GM12878 (cell line): ENCODE measurements at regions not wholly inside any gene's neighbourhood (a gene's known extent, or its start where the extent isn't known, plus 50 kb on each side); places are given as distances from the start of the nearest gene placed in this dataset.

Source experiments
- ATAC-seq: fragments of 200-7000 bp; cut with Tn5 transposase; 3 replicates; pipeline ENCODE4 v1.9.1; 2020; ENCODE audit warnings: mild to moderate bottlenecking, moderate library complexity
- BruUV-seq: library from RNA; stranded (reverse); fragments of 400-500 nt; replicated peaks from 2 replicates; lab custom pipeline; 2021; lab: Mats Ljungman, UMichigan
- CTCF ChIA-PET: fragments of 300-600 bp; sonication (Branson Sonifier 250); formaldehyde crosslinking; extraction: SDS; loops from one replicate; lab custom pipeline; 2021; ENCODE audit warnings: inconsistent platforms; lab: Yijun Ruan, JAX
- POLR2A ChIA-PET: fragments of 350-600 bp; formaldehyde crosslinking; extraction: SDS; loops from one replicate; lab custom pipeline; 2021; ENCODE audit warnings: inconsistent platforms; lab: Charles Lee
- RAD21 ChIA-PET: fragments of 300-600 bp; sonication (Branson Sonifier 250); formaldehyde crosslinking; loops from one replicate; lab custom pipeline; 2023; ENCODE audit warnings: antibody characterized with exemption; ENCODE audit not compliant: unreplicated experiment; lab: Charles Lee
- SMC1A ChIA-PET: fragments of 300-600 bp; sonication (Branson Sonifier 250); formaldehyde crosslinking; loops from one replicate; lab custom pipeline; 2023; ENCODE audit not compliant: unreplicated experiment, uncharacterized antibody; lab: Charles Lee
- DNase-seq: peaks from one replicate; pipeline ENCODE4 v3.0.0-alpha.2; 2011; ENCODE audit warnings: low read depth, low spot score
- FAIRE-seq: peaks from 3 replicates; lab custom pipeline; 2011; peaks lifted over from hg19 to GRCh38; lab: Jason Lieb, UNC
- H2AFZ ChIP-seq: 2 replicates; pipeline ENCODE4 v1.6.0; 2011; ENCODE audit warnings: low read depth, low read length, control low read depth; ENCODE audit not compliant: control insufficient read depth
- H3K27ac ChIP-seq: 2 replicates; pipeline ENCODE4 v1.5.1; 2011; ENCODE audit warnings: control low read depth; ENCODE audit not compliant: control insufficient read depth, insufficient read depth
- H3K27me3 ChIP-seq, 2 experiments: replicated peaks in 1 of 2; 2 replicates each; pipeline versions ENCODE4 v1.6.0 to v1.6.1; 2011; ENCODE audit warnings: low read length in 1 of 2; ENCODE audit not compliant: control insufficient read depth in 2 of 2, insufficient read depth in 2 of 2
- H3K36me3 ChIP-seq, 2 experiments: 2 replicates each; pipeline ENCODE4 v1.5.1; 2011; ENCODE audit warnings: low read length in 1 of 2; ENCODE audit not compliant: control insufficient read depth in 2 of 2, insufficient read depth in 2 of 2
- H3K4me1 ChIP-seq: 2 replicates; pipeline ENCODE4 v1.6.1; 2011; ENCODE audit warnings: mild to moderate bottlenecking, low read length, moderate library complexity, mixed read lengths; ENCODE audit not compliant: control insufficient read depth, insufficient read depth
- H3K4me2 ChIP-seq: 2 replicates; pipeline ENCODE4 v1.6.0; 2011; ENCODE audit warnings: control low read depth; ENCODE audit not compliant: control insufficient read depth, insufficient read depth
- H3K4me3 ChIP-seq: fragments of 200-600 bp; sonication (generic); 2 replicates; pipeline ENCODE4 v1.5.1; 2016
- H3K79me2 ChIP-seq: 2 replicates; pipeline ENCODE4 v1.6.0; 2011; ENCODE audit warnings: low read length; ENCODE audit not compliant: control insufficient read depth, insufficient read depth
- H3K9ac ChIP-seq: 2 replicates; pipeline ENCODE4 v1.8.0; 2011; ENCODE audit warnings: low read length, control low read depth, mixed read lengths; ENCODE audit not compliant: control insufficient read depth, insufficient read depth
- H3K9me3 ChIP-seq: replicated peaks from 3 replicates; pipeline ENCODE4 v1.5.1; 2011; ENCODE audit warnings: mild to moderate bottlenecking, low read length; ENCODE audit not compliant: control insufficient read depth, insufficient read depth
- H4K20me1 ChIP-seq: 2 replicates; pipeline ENCODE4 v1.6.0; 2011; ENCODE audit not compliant: control insufficient read depth, insufficient read depth
- ATF3 ChIP-seq: IDR thresholded peaks from 2 replicates; pipeline ENCODE4 v1.6.1; 2011; ENCODE audit warnings: low read depth, mild to moderate bottlenecking, low read length, moderate library complexity, borderline replicate concordance; ENCODE audit errors: extremely low read depth
- BMI1 ChIP-seq: fragments of 450-650 bp; IDR thresholded peaks from 2 replicates; pipeline ENCODE4 v1.6.1; 2016; ENCODE audit warnings: mild to moderate bottlenecking, moderate library complexity, borderline replicate concordance
- IRF3 ChIP-seq: fragments of 450-650 bp; IDR thresholded peaks from 2 replicates; pipeline ENCODE4 v1.6.1; 2014; ENCODE audit warnings: mild to moderate bottlenecking
- PBX3 ChIP-seq: IDR thresholded peaks from 2 replicates; pipeline ENCODE4 v1.6.1; 2011; ENCODE audit warnings: mild to moderate bottlenecking, low read depth, low read length, moderate library complexity; ENCODE audit not compliant: insufficient replicate concordance
- TBL1XR1 ChIP-seq: IDR thresholded peaks from 2 replicates; pipeline ENCODE4 v1.6.1; 2012; ENCODE audit warnings: low read depth, low read length, improper control_type of control experiment
- WGBS: methylation state at CpG from one replicate; pipeline ENCODE4 v1.1.6; 2016; ENCODE audit warnings: low lambda C conversion rate; ENCODE audit not compliant: insufficient replicate concordance, insufficient coverage; ENCODE audit errors: missing lambda C conversion rate; 5-methylcytosine and 5-hydroxymethylcytosine counted together
- in situ Hi-C: fragments of 300-500 bp; cut with MboI; formaldehyde crosslinking; loops from 9 replicates; pipeline ENCODE4 v1.14.3; 2018; ENCODE audit warnings: mixed read lengths
- intact Hi-C: fragments of 100-400 bp; cut with micrococcal nuclease; formaldehyde crosslinking; loops from one replicate; pipeline ENCODE4 v1.14.2; 2022; ENCODE audit not compliant: unreplicated experiment

GRCh38 chr13:76131551-76131950 is 495.4 kb downstream of the LMO7 start:
- CTCF ChIA-PET = interaction anchor here (1.0 kb wide), 1 partner anchor 9 kb away, joined by 4 read pairs; no protein-coding TSS in a partner anchor
- Histone ChIP-seq H3K4me2 (no peak overlapping the region), H3K9ac (no peak overlapping the region), H2AFZ (no peak overlapping the region), H3K79me2 (no peaks in the 10 kb centered on the region), H3K27me3 (no peaks in the 10 kb centered on the region), H3K4me3 (no peak overlapping the region), H3K36me3 (no peaks in the 10 kb centered on the region), H3K4me1 (no peaks in the 10 kb centered on the region), H4K20me1 (no peaks in the 10 kb centered on the region), H3K9me3 (no peaks in the 10 kb centered on the region), H3K27ac (no peak overlapping the region)
- intact Hi-C loops = no loop called here
- ATAC-seq (no peak), DNase-seq (no peak), FAIRE-seq (no peak)
- TF ChIP-seq IRF3 (no peak), ATF3 (no peak), BMI1 (no peak), PBX3 (no peak), TBL1XR1 (no peak)
- in situ Hi-C loops = no loop called here
- no TSS peak for BruUV-seq
- RAD21 ChIA-PET = no interaction called here
- SMC1A ChIA-PET = no interaction called here
- POLR2A ChIA-PET = no interaction called here
- 61% methylated on average over 7 of the region's 7 CpGs for WGBS
